Ecto neural progenitor cell (in vitro differentiated cells): ENCODE measurements at regions not wholly inside any gene's neighbourhood (a gene's known extent, or its start where the extent isn't known, plus 50 kb on each side); places are given as distances from the start of the nearest gene placed in this dataset.
"Not testable (repeated sequence)": the region's sequence is repeated elsewhere in the genome, so short reads cannot be mapped to it uniquely, and the experiment has no call there.

Experiments
- DNase-seq: peaks from one replicate; pipeline ENCODE4 v3.0.0-alpha.2; 2018; ENCODE audit warnings: low spot score

DNA sequence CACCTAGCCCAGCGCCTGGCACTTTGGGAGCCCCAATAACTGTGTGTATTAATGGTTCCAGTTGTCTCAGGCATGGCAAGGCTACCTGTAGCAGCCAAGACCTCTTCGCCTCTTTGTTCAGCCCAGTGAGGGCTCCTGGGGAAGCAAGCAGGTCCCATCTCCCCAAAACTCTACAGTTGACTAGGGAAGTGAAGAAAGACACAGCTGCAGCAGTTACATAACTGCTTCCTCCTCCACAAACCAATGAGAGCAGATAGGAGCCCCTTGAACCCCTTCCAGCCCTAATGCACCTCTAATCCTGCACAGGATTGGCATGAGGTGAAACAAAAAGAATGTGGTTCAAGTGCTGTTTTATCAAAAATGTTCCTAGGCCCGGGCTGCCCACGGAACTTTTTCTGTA lies 100.5 kb downstream of the SYF2 start:
- DNase-seq = no peak

DNA sequence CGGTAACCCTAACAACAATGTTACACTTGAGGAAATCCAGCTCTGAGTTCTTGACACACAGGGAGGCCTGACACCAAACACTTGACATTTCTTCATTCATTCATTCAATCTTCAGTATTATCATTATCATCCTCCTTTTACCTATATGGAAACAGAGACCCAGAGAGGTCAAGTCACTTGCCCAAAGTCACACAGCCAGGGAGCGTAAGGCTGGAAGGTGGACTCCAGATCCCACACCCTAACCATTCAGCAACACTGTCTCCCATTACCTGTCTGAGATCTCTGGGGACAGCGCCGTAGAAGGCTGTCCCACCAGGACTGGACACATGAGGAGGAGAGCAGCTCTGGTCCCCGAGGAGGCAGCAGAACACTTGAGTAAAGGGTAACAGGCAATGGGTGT lies 101.4 kb downstream of the SYF2 start:
- no peak for DNase-seq

DNA sequence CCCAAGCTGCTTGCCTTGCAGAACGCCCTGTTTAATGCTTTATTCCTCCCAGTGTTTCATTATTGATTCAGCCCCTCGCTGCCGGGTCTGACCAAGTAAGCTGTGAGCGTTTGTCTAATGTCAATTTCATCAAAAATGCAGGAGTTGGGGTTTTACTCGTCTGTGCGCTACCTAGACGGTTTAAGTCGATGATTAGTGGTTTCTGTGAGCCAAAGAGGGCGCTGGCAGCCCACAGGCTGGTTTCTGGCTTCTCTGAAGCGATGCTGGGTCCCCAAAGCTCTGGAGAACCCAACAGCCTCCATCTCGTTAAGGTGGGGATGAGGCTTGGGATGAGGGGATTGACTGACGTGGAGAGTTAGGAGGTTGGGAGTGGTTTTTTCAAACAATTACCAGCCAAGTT lies 102.9 kb downstream of the SYF2 start:
- DNase-seq = no peak

DNA sequence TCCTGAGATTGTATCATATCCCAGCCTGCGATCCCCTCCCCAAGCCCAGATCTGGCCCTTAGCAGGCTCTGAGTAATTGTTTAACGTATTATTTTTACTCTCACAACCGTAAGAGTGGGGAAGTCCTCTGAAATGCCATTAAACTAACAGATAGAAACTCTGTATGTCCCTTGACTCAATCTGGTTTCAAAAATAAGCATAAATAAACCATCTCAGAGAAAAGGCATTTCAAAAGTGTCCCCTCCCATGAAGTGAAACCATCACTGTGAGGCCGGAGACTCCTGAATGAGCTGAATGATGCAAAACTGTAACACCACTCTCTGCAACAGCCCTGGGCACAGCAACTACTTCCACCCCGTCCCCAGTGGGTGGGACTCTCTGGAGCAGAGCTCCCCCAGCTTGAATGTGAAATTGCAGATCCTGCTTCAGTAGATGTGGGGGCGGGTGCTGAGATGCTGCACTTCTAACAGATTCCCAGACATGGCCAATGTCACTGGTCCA lies 104.1 kb downstream of the SYF2 start:
- DNase-seq = no peak

DNA sequence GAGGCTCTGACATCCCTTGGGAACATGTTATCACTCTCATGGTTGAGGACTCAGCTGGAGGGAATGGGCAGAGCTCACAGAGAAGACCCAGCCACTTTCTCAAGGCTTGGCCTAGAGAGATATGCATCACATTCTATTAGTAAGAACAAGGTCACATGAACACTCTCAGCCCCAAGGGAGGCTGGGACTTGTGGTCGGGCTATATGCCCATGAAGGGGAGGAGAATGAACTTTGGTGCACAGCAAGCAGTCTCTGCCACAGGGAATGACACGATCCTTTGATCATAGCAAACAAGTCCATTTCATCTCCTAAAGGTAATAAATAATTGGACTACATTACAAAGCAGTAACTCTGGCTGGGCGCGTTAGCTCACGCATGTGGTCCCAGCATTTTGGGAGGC lies 105.7 kb downstream of the SYF2 start:
- no peak for DNase-seq

DNA sequence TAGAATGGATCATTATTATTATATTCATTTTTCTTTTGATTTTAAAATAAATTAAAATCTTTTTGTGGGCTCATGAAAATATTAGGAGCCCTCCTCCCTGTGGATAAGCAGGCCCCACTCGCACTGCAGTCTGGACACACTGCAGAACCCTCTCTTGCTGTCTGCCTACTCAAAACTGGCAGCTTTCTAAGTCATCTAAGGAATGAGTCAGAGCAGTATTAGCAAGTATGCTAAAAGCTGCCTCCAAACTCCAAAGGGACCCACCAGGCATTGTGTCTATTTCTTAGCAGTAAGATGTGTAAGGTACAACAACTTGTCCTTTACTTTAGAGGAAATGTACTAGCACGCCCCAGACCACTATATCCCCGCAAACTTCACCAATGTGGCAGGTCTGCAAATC lies 108.8 kb downstream of the SYF2 start:
- no peak for DNase-seq

DNA sequence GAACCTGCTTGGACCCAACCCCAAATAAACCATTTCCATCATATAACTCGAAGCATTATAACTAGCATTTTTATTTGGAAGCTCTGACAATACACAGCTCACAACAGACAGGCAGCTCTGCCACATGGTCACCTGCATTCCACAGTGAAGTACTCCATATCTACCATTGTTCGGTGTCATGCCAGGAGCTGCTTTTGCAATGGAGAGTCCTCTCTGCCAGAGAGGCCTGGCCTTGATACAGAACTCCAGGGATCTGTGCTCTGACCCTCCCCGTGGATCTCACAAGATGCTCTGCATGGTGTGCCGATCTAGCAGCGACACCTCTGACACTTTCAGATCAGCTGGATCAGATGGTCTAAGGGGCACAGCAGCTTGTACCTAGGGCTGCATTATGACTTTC lies 109.6 kb downstream of the SYF2 start:
- DNase-seq = no peak

DNA sequence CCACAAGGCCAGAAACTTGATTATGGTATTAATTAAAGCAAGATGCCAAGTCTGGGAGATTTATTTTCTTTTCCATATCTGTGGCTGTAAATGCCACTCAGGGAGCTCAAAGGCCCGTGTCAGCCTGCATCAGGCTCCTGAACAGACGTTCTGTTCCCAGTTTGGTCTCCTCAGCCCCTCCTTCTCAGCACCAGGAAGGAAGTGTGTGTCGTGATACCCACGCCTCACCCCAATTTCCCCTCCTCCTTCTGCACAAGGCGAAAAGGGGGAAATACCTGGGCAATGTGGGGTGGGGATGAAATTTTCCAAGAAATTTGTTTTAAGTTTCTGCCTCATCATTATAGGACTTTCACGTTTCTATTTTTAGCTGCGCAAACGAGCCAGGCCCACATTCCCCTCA lies 112.0 kb downstream of the SYF2 start:
- no peak for DNase-seq

DNA sequence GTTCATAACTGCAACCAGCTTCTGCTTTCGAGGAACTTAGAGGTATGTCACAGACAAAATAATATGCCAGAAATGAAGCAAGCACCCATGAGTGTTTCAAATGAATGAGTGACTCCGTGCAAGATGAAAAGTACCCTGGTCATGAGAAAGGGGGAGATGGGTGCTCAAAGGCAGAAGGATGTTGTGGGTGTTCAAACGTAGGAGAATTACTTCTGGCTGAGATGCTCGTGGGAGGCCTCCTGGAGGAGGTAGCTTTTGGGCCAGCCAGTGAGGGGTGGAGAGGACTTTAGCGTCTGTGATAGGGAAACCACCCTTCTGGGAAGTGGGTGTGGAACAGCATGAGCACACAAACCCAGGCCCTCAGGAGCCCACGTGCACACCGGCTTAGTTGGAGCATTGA lies 113.8 kb downstream of the SYF2 start:
- no peak for DNase-seq

DNA sequence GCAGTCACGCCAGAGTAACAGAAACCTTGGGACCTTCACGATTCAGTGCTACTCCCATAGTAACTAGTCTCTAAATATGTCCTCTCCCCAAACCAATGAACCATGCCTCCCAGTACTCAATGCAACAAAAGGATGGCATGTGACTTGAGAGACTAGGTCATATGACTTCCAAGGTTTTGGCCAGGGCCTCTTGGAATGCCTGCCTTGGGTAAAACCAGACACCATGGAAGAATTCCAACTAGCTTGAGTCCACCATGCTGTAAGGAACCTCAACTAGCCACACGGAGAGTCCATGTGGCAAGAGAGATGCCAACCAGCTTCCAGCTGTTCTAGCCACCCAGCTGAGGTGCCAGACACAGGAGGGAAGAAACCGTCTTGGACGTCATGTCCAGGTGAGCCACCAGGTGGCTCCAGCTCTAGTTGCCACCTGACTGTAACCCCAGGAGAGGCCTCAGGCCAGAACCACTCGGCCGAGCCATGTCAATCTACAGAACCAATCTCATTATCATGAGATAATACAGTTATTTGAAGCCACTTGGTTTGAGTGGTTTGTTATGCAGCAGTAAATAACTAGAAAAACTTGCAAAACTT lies 115.0 kb downstream of the SYF2 start:
- no peak for DNase-seq

DNA sequence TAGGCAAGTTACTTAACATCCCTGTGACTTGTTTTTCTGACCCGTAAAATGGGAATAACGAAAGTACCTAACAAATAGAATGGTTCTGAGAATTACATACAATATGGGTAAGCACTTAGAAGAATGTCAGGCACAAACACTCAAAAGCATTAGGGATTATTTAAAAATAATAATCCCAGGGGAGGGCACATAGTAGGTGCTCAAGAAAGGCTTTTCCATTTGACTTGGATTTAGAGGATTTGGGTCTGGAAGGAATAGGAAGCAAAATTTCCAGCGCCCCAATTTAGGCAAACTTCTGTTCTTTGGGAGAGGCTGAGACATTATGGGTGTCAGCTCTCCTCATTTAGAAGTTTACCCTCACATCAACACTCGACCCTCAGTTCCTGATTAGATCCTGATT lies 115.5 kb downstream of the SYF2 start:
- DNase-seq = no peak

DNA sequence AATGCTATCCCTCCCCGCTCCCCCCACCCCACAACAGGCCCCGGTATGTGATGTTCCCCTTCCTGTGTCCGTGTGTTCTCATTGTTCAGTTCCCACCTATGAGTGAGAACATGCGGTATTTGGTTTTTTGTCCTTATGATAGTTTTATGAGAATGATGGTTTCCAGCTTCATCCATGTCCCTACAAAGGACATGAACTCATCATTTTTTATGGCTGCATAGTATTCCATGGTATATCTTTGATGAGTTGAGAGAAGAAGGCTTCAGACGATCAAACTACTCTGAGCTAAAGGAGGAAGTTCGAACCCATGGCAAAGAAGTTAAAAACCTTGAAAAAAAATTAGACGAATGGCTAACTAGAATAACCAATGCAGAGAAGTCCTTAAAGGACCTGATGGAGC lies 116.2 kb downstream of the SYF2 start:
- not testable (repeated sequence) for DNase-seq

DNA sequence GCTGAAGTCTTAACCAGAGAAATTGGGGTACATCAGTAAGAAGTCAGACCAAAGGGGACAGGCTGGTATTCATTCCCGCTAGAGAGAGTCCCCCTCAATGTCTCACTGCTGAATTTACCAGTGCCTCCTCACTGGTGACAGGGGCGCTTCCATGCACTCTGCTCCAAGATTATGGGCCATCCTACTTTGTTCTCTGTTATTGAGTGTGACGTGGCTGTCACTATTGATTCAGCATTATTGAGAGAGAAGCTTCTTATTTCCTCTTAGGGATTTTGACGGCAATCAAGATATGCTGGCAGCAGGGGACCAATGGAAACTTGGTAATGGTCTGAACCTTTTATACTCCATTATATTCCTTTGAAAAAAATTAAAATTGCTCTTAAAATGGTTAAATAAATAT lies 118.6 kb downstream of the SYF2 start:
- no peak for DNase-seq

DNA sequence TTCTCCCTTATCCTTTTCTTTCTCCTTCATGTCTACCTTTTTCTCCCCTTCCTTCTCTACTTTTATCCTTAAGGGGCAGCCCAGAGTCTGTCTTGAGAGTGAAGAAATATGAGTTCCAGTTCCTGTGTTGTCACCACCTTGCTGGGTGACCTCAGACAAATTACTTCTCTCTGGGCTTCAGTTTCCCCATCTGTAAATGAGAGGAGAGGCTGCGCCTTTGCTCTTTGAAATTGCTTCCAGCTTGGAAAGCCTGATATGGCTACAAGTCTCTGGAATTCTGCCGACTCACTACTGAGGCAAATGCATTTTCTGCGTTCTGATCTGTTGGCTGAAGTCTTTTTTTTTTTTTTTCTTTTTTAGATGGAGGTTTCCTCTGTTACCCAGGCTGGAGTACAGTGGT lies 119.2 kb downstream of the SYF2 start:
- DNase-seq = no peak

DNA sequence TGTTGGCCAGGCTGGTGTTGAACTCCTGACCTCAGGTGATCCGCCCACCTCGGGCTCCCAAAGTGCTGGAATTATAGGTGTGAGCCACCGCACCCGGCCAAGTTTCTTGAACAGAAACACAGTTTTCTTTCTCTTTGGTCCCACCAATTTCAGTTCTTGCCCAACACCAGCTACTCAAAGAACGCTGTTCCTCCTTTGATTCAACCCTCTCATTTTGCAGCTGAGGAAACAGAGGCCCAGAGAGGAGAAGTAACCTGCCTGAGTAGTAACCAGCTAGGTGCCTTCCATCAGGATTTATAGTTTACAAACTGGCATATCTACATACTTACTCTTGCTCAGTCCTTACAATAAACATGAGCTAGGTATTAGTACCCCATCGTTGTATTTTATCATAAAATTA lies 119.9 kb downstream of the SYF2 start:
- DNase-seq = no peak

DNA sequence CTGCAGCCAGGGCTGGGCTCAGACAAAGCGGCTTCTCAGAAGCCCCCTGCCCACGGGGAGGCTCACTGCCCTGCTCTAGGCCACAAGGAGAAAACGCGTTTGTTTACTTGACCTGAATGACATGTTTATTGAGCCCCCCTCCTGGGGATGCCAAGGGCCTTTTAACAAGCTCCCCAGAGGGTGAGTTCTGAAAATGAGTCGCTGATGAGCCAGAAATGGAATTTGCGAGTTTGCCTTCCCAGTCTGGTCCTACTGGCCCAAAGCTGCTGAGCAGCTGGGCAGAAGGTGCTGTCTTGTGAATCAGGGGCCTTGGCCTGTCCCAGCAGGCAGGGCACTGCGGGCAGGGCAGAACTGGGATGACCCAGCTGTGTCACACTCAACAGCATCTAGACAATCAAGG lies 120.6 kb downstream of the SYF2 start:
- no peak for DNase-seq

DNA sequence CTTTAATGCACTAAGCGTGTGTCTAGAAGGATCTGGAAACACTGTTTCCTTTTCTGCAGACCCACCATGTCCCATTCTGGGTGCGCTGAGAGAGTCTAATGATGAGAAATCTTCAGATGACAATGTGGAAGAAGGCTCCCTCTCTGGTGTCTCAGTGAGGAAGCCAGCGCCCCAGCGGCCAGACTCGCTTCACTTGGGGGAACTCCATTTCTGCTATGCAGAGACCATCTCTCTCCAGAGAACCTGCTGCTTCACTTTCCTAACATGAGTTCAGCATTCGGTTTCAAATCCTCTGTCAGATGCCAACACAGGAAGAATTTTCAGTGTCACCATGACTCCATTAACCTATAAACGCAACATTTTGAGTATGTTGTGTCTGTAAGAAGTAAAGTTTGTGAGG lies 121.8 kb downstream of the SYF2 start:
- DNase-seq = no peak

DNA sequence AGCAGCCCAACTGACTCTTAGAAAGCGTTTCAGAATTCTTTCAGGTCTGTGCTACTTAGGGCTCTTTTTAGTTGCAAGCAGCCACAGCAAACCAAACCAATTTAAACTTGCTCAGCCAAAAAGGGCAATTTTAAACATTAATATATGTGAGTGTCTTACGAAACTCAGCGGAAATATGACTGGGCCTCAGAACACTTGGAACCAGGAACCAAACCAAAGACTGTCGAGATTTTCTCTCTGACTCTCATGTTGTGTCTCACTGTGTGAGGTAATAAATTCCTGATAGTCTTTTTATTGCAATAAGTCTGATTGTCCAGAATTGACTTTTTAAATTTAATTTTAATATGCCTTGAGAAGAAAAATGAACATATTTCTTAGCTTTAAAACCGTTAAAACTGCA lies 122.3 kb downstream of the SYF2 start:
- no peak for DNase-seq

DNA sequence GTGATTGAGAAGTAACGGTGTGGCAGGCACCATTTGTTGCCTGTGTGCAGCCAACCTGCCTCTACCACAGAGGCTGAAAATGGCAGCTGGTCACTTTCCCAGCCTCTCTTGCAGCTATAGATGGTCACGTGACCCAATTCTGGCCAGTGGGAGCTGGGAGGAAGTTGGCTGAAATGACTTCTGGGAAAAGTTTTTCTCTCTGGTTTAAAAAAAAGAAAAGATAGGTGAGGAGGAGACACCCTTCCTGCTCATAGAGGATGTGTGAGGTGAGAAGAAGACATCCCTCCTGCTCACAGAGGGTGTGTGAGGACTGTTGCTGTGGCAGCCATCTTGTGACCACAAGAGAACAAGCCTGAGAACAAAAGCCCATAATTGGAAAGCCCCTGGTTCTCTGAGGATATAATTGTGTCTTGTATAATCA lies 122.8 kb downstream of the SYF2 start:
- DNase-seq = no peak

DNA sequence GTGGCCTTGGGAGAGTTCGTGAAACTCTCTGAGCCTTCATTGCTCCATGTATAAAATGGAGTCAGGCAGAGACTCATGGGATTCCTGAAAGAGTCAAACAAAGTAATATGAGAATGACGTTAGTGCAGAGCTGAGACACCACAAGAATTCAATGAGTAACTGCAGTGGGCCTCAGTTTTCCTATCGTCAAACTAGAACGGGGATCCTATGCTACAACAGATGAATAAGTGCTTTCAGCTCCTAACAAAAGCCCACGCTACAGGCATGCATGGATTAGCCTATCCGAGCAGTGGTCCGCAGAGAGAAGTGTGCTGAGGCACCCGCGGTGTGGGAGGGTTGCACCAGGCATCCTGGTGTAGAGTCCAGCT lies 124.7 kb downstream of the SYF2 start:
- DNase-seq = no peak

DNA sequence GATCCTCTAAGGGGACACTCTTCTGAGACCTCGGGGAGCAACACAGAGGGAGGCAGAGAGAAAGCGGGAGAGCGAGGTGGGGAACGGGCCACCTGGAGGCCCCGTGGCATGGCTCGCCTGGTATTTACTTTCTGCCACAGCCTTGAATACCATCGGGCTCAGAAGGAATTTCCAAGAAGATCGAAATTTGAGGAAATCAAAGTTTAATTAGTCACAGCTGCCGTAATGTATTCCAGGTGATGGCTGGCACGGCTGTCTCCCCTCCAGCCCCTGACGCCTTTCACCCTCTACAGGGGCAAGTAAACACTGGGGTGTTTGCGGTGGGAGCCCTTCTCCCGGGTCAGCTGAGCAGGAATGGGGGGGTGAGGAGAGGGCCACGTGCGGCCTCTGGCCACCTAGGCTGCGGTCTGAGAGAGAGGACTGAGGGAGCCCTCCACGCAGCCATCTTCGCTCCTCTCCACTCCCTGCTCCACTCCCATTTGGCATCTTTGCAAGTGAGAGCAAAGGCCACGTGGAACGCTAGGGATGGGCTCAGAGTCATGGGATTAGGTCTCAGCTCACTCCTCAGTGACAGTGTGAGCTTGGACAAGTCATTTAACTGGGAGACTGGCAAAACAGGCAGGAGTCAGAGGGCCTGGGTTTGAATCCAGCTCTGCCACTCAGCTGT lies 125.2 kb downstream of the SYF2 start:
- DNase-seq = no peak

DNA sequence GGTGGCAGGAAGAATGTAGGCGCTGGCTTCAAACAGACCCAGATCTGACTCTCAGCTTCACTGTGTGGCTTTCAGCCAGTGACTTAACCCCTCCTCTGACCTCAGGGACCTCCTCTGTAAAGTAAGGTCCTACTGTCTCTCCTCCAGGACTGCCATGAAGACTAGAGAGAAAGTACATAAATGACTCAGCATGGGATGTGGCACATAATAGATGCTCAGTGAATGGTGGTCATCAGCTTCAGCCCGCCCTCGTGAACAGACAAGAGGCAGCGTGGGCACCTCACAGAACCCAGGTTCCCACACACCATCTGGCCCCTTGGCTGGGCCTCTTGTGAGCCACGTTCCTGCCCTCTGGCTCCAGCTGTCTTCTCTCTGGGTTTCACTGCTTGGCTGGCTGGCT lies 126.0 kb downstream of the SYF2 start:
- no peak for DNase-seq

DNA sequence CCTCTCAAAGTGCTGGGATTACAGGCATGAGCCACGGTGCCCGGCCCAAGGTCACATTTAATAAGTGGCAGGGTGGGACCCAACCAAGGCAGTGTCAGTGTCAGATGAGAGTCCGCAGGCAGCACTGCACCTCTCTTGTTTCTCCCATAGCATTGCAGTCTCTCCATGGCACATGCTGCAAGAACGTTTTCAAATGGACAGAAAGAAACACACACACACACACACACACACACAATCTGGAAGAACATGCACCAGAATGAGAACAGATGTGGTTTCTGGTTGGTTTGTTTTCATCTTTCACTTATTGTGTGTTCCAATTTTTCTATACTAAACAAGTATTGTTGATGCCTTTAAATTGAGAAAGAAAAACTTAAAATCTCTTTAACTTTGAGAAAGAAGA lies 126.5 kb downstream of the SYF2 start:
- DNase-seq = no peak

DNA sequence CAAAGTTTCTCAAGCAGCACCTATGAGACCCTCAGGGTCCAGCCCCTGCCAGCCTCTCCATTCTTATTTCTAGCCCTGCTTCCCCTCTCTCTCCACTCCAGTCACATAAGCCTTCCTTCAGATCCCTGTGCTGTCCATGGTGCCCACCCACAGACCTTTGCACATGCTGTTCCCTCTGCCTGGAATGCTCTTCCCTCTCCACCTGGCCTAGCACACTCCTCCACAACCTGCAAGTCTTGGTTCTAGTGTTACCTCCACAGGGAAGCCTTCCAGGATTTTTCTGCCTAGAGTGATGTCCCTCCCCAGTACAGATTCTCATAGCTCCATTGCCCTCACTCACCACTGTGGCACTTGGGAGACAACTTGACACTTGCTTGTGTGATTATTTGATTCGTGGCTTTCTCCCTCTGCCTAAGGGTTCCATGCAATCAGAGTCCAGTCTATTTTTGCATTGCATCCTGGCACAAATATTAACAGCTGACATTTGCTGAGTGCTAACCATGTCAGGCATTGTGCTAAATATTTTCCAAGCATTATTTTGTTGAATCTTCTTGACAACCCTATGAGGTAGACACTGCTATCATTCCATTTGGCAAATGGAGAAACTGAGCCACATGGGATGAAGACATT lies 127.3 kb downstream of the SYF2 start:
- no peak for DNase-seq
